GM12891 (cell line): ENCODE measurements at regions not wholly inside any gene's neighbourhood (a gene's known extent, or its start where the extent isn't known, plus 50 kb on each side); places are given as distances from the start of the nearest gene placed in this dataset.

Experiments
- PAX5 ChIP-seq: IDR thresholded peaks from 2 replicates; pipeline ENCODE4 v1.6.1; 2011; ENCODE audit warnings: low read length, moderate library complexity, mild to moderate bottlenecking; ENCODE audit not compliant: insufficient read depth, severe bottlenecking
- POLR2A ChIP-seq: IDR thresholded peaks from 2 replicates; pipeline ENCODE4 v1.6.1; 2011; ENCODE audit warnings: low read depth, low read length, control low read depth
- POLR2AphosphoS5 ChIP-seq: IDR thresholded peaks from 2 replicates; pipeline ENCODE4 v1.6.1; 2011; ENCODE audit warnings: low read depth, low read length, control low read depth
- POU2F2 ChIP-seq: IDR thresholded peaks from 2 replicates; pipeline ENCODE4 v1.6.1; 2011; ENCODE audit warnings: low read depth, mild to moderate bottlenecking, control low read depth, low read length, moderate library complexity
- SPI1 ChIP-seq: IDR thresholded peaks from 2 replicates; pipeline ENCODE4 v1.6.1; 2011; ENCODE audit warnings: low read depth, low read length, control low read depth
- TAF1 ChIP-seq: IDR thresholded peaks from 2 replicates; pipeline ENCODE4 v1.6.1; 2011; ENCODE audit warnings: low read depth, low read length, control low read depth

DNA sequence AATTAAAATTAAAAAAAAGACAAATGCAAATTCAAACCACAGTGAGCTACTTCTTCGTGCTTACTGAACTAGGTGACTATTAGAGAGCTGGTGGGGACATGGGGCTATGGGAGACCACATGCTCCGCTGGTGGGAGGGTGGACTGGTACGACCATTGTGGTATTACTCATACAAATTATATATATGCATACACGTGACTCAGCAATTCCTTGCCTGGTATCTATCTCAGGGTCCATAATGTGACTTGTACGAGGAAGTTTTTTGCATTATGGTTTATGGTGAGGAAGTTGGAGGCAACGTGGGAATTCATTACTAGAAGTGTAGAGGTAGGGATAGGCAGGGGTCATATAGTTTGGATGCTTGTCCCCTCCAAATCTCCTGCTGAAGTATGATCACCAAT is 1112.7 kb downstream of the TYW1 start:
- TF ChIP-seq TAF1 (no peak), PAX5 (no peak), POLR2A (no peak), POLR2AphosphoS5 (no peak), POU2F2 (no peak), SPI1 (no peak)
